GM20000 (cell line): ENCODE measurements at regions not wholly inside any gene's neighbourhood (a gene's known extent, or its start where the extent isn't known, plus 50 kb on each side); places are given as distances from the start of the nearest gene placed in this dataset.

Experiments used
- DNase-seq: peaks from one replicate; pipeline ENCODE4 v3.0.0; 2012; ENCODE audit warnings: low spot score
- CTCF ChIP-seq: IDR thresholded peaks from 2 replicates; pipeline ENCODE4 v1.5.1; 2012; ENCODE audit warnings: mild to moderate bottlenecking, control low read depth; ENCODE audit errors: extremely low read depth, missing control alignments

GRCh38 chr21:28608646-28609045, 384.0 kb downstream of the LTN1 start:
- DNase-seq = no peak
- no peak for TF ChIP-seq CTCF

GRCh38 chr21:28607545-28607944, 385.1 kb downstream of the LTN1 start:
- DNase-seq = no peak
- TF ChIP-seq CTCF = no peak

- TF ChIP-seq CTCF = no peak
- peak; percentile 6 for DNase-seq
Observed at GRCh38 chr21:28604946-28605537, 387.6 kb downstream of the LTN1 start.

- no peak for DNase-seq
- no peak for TF ChIP-seq CTCF
Observed at GRCh38 chr21:28602546-28602945, 390.1 kb downstream of the LTN1 start.

GRCh38 chr21:28598214-28598613, 394.5 kb downstream of the LTN1 start:
- DNase-seq = no peak
- no peak for TF ChIP-seq CTCF

- no peak for DNase-seq
- no peak for TF ChIP-seq CTCF
Observed at GRCh38 chr21:28592205-28592865, 400.3 kb downstream of the LTN1 start.

GRCh38 chr21:28590676-28591075, 402.0 kb downstream of the LTN1 start:
- no peak for DNase-seq
- no peak for TF ChIP-seq CTCF
